HG02870 (cell line): ENCODE measurements at regions not wholly inside any gene's neighbourhood (a gene's known extent, or its start where the extent isn't known, plus 50 kb on each side); places are given as distances from the start of the nearest gene placed in this dataset.
"Not testable (repeated sequence)": the region's sequence is repeated elsewhere in the genome, so short reads cannot be mapped to it uniquely, and the experiment has no call there.

ENCODE experiments used
- ATAC-seq: cut with Tn5 transposase; IDR thresholded peaks from one replicate; pipeline ENCODE4 v1.9.1; 2021; ENCODE audit warnings: mild to moderate bottlenecking, moderate library complexity; ENCODE audit not compliant: unreplicated experiment

DNA sequence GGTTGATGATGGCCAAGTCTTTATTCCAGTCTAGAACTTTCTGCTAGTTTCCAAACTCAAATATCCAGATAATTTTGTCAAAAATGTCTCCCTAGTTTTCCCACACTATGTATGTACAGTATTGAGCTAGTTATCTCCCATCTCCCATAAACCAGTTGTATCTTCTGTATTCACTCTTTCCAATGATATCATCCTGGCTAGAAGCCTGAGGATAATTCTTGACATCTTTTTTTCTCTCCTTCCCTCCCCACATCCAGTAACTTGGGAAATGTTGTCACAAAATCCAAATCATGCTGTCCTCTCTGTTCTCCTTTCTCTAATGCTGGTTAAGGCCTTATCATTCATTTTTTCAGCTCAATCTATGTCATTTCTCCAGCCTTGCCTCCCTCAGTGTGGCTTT, 553.8 kb upstream of the FANCL start:
- no peak for ATAC-seq

GRCh38 chr2:58794103-58794502, 553.0 kb upstream of the FANCL start:
- ATAC-seq: no peak

DNA sequence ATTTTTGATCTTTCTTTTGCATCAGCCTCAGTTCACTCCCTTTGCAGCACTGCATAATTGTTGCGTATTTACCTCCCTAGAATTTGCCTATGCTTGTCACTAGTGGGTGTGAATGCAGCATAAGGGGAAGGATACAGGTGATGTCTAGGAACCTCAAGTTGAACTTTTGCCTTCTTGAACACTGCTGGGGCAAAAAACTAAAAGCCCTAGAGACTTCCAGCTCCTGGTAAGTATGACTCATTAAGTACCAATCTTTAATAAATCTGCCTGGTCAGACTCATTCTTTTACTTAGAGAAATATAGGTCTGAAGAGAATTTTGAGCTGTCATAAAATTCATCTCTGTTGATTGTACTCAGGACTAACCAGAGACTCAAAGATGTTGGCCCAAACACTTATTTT, 547.3 kb upstream of the FANCL start:
- no peak for ATAC-seq

GRCh38 chr2:58770846-58771245, 529.7 kb upstream of the FANCL start:
- ATAC-seq: no peak

DNA sequence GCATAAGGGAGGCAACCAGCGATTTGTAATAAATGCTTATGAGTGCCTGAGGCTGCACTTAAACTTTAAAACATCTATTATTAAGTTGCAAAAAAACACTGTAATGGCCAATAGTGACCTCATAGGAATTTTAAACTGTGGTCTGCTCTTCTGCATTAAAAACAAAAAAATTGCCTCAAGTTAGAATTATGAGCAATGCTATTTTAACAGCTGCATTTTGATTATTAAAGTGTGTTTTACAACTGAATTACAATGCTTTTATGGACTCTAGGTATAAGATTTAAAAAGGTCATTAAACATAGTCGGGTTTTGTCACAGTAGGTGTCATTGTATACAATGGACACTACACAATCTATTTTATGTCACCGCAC, 528.7 kb upstream of the FANCL start:
- no peak for ATAC-seq

DNA sequence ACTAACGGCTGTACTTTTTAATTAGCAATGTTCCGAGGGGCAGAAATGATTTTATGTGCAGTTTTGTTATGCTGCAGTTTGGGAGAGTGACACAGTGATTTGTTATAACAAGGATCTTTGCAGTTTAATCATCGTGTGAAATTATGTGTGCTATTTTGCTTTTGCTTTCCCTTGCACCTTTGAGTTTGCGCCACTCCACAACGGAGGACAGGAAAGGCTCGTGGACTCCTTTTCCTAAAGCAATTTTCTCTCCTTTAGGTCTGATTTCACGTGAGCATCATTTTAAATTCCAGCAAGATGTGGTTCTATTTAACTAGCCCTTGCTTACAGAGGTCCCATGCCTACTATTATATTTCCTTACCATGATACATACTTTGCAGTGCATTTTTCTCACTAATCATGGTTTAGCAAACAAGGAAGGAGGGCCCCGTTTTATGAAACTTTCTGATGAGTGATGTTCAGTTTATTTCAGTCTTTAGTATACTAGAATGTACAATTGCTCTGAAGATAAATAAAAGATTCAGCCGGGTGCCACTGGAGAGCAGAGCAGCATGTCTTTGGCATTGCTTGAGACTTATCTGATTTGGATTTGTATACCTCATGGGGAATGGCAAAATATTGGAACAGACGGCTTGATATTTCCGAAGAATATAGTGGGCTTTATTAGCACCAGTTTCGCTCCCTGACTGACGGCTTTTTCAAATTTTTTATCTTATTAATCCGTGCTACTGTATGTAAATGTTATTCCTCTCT, 528.2 kb upstream of the FANCL start:
- ATAC-seq: no peak

DNA sequence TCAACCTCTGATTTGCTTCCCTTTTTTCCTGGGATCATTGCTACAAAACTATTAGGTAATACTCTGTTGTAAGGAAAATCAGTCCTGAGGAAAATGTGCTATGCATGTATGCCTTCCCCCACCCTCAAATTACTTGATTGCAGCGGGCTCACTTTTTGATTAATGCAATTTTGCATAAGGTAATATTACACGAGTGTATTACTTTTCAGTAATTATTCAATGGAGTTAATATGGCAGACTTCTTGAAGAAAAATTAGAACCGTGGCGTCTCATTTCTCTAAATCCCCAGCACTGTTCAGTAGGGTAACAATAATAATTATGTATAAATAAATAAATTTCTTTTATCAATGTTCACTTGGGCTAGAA, 527.6 kb upstream of the FANCL start:
- ATAC-seq: no peak

GRCh38 chr2:58767828-58768714, 526.9 kb upstream of the FANCL start:
- no peak for ATAC-seq

GRCh38 chr2:58764338-58765104, 523.4 kb upstream of the FANCL start:
- no peak for ATAC-seq

GRCh38 chr2:58762176-58762781, 521.2 kb upstream of the FANCL start:
- ATAC-seq: peak; percentile 67

DNA sequence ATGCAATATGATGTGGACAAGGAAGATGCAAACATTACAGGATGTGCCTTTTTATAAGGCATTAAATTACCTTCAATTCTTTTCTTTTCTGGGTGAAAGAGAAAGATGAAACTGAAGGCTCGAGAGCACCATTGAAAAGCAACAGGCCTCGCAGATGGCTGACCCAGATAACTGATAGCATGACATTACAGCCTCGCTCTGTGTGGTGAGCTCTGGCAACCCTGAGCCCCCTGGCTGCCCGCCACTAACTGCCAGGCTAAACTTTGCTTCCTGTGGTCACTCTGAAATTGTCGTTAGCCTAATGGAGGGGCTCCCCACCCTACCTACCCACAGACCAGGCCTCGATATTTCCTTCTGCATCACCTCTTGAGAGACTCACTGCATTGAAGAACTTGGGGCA, 516.8 kb upstream of the FANCL start:
- ATAC-seq: no peak

- ATAC-seq: no peak
Measured at GRCh38 chr2:58756336-58756735, 515.2 kb upstream of the FANCL start.

DNA sequence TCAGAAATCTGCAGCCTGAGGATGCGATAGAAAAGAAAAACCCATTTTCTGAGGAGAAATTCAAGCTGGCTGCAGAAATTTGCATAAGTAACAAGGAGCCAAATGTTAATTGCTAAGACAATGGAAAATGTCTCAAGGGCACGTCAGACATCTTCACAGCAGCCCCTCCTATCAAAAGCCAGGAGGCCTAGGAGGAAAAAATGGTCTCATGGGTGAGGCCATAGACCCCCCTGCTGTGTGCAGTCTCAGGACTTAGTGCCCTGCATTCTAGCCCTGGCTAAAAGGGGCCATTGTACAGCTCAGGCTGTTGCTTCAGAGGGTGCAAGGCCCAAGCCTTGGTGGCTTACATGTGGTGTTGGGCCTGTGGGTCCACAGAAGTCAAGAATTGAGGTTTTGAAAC, 511.4 kb upstream of the FANCL start:
- ATAC-seq: not testable (repeated sequence)

DNA sequence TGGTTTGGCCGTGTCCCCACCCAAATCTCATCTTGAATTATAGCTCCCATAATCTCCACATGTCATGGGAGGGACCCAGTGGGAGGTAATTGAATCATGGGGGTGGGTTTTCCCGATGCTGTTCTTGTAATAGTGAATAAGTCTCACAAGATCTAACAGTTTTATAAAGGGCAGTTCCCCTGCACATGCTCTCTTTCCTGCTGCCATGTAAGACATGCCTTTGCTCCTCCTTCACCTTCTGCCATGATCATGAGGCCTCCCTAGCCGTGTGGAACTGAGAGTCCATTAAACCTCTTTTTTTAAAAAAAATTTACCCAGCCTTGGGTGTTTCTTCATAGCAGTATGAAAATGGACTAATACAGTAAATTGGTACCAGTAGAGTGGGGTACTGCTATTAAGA, 510.6 kb upstream of the FANCL start:
- not testable (repeated sequence) for ATAC-seq

DNA sequence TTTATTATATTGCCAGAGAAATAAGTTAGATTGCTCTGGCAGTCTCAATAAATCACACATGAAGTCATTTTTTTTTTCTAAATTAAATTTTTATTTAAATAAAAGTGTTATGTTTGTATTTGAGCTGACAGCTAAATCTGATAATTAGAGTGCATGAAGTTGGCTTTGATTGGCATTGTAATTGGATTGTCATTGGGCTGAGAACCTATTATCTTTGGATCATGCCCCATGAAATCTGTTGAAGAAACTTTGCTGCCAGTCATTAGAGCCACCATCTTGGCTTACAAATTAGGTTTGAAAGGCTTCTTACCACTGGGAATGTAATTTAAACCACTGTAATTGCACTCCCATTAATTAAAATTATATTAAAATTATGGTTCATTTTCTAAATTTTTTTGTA, 507.9 kb upstream of the FANCL start:
- ATAC-seq: no peak

DNA sequence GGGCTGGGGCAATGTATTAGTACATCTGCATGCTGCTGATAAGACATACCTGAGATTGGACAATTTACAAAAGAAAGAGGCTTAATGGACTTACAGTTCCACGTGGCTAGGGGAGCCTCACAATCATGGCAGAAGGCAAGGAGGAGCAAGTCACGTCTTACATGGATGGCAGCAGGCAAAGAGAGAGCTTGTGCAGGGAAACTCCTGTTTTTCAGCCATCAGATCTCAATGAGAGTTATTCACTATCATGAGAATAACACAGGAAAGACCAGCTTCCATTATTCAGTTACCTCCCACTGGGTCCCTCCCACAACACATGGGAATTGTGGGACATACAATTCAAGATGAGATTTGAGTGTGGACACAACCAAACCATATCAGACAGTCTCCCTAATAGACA, 504.2 kb upstream of the FANCL start:
- not testable (repeated sequence) for ATAC-seq

DNA sequence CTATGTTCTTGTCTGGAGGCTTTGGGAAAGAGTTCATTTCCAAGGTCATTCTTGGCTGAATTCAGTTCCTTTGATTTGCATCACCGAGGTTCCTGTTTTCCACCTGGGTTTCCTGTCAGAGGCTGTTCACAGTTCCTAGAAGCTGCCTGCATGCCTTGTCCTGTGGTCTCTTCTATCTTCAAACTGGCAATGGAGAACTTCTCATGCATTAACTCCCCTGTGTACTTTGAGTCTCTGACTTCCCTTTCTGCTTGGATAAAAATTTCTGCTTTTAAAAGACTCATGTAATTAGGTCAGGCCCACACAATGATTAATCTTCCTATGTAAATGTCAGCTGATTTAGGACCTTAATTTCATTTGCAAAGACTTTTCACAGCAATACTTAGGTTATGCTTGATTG, 499.3 kb upstream of the FANCL start:
- ATAC-seq: no peak

GRCh38 chr2:58739033-58739432, 497.9 kb upstream of the FANCL start:
- no peak for ATAC-seq

DNA sequence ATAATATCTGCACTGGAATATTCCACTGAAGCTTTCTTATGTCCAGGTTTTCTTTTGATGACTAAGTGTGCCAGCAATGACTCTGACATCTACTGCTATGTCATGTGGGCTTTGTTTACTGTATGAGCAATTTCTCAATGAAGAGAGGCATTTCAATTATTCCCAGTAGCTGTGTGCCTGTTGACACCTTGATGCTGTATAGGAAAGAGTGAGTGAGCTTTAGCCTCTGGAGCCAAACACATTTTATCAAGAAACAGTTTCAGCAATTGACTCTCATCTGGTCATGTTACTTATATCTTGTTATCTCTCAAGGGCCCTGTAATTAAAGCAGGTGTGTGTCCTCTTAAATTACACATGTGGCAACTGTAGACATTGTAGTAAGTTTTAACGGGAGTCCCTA, 493.2 kb upstream of the FANCL start:
- ATAC-seq: no peak

GRCh38 chr2:58732999-58733398, 491.9 kb upstream of the FANCL start:
- no peak for ATAC-seq

DNA sequence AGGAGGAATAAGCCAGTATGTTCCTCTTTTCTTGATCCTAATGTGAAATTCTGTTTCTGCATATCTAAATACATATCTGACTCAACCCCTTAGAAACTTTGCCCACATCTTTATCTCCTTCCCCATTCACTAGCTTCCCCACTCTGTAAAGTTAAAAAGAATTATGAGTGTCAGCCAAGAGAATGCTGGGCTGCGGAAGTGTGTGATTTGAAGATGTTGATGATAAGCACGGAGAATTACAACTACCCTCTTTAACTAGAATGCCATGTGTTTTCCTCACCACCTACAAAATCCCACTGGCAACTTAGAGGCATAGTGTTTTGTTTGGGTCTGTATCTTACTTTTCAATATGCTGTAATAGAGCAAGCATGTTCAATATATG, 490.4 kb upstream of the FANCL start:
- ATAC-seq: no peak
